ENCODE measurements at regions not wholly inside any gene's neighbourhood (a gene's known extent, or its start where the extent isn't known, plus 50 kb on each side); places are given as distances from the start of the nearest gene placed in this dataset.

- TF ChIP-seq CTCF (IDR thresholded peaks at IDR 0.05) (no peak), POLR2AphosphoS5 (IDR thresholded peaks at IDR 0.05) (no peak), POLR2A (IDR thresholded peaks at IDR 0.05) (no peak)
Observed at GRCh38 chr2:180571559-180571958, 408.8 kb upstream of the UBE2E3 start.
